ENCODE measurements at regions not wholly inside any gene's neighbourhood (a gene's known extent, or its start where the extent isn't known, plus 50 kb on each side); places are given as distances from the start of the nearest gene placed in this dataset.

GRCh38 chr20:51208162-51208561 lies 185.3 kb upstream of the KCNG1 start:
- dilution Hi-C loops (cut with MboI; ENCODE audit: extremely low pct_ligation_motif_present, low sequenced_read_pairs) (no loop called here), intact Hi-C loops (cut with micrococcal nuclease) (no loop called here)
- no TSS peak for BruUV-seq (replicated peaks)
- H3K9ac ChIP-seq (replicated peaks; ENCODE audit: extremely low read depth, insufficient read depth, low read length), result no peak overlapping the region
- no peak for DNase-seq (ENCODE audit: low read depth, low spot score)
- no peaks in the 10 kb centered on the region for H4K20me1 ChIP-seq (replicated peaks; ENCODE audit: control insufficient read depth, extremely low read depth, insufficient read depth, low read length)
- no peak overlapping the region for H3K4me3 ChIP-seq (replicated peaks in 1 of 3; ENCODE audit: insufficient read depth in 1 of 3, low read depth in 1 of 3, low read length in 3 of 3)
- no peak overlapping the region for H3K4me2 ChIP-seq (ENCODE audit: insufficient read depth, low read length)
- H3K27me3 ChIP-seq (ENCODE audit: control insufficient read depth in 2 of 2, insufficient read depth in 2 of 2, low read length in 2 of 2), result peaks cover 23 to 28% of the 10 kb centered on the region in 2 experiments
- H3K4me1 ChIP-seq (ENCODE audit: control insufficient read depth, extremely low read depth, insufficient read depth, low read length), result no peaks in the 10 kb centered on the region
- H3K79me2 ChIP-seq (ENCODE audit: control insufficient read depth, insufficient read depth, low read length), result no peaks in the 10 kb centered on the region
- CTCF ChIA-PET, result interaction anchor here (1.1 to 1.8 kb wide), 2 partner anchors 13 to 40 kb away, joined by 3 to 8 read pairs; no protein-coding TSS in a partner anchor
- POLR2A ChIA-PET, result no interaction called here
- no peaks in the 10 kb centered on the region for H3K9me3 ChIP-seq (replicated peaks; ENCODE audit: control insufficient read depth, insufficient read depth, low read length)
- H3K9me1 ChIP-seq (replicated peaks; ENCODE audit: control insufficient read depth, extremely low read depth, insufficient read depth, low read length), result no peaks in the 10 kb centered on the region
- H3K36me3 ChIP-seq (ENCODE audit: control insufficient read depth in 2 of 2, extremely low read depth in 1 of 2, insufficient read depth in 2 of 2, low read length in 2 of 2), result no peaks in the 10 kb centered on the region
- no peak overlapping the region for H3K27ac ChIP-seq (ENCODE audit: insufficient read depth, low read depth, low read length)
- no peak for FAIRE-seq
- H2AFZ ChIP-seq (ENCODE audit: low read depth, low read length), result no peak overlapping the region
- no peak for TF ChIP-seq FOS (IDR thresholded peaks at IDR 0.05; ENCODE audit: borderline replicate concordance, insufficient read depth, low read length)
- no peak for TF ChIP-seq MYC (IDR thresholded peaks at IDR 0.05; ENCODE audit: low read depth, low read length)
- TF ChIP-seq POLR2AphosphoS5 (IDR thresholded peaks at IDR 0.05; ENCODE audit: insufficient read depth, low read depth, low read length), result no peak
- TF ChIP-seq JUN (IDR thresholded peaks at IDR 0.05; ENCODE audit: borderline replicate concordance, insufficient read depth, insufficient read length, low read depth), result no peak
- no peak for TF ChIP-seq EZH2 (IDR thresholded peaks at IDR 0.05; ENCODE audit: borderline replicate concordance, low read depth, low read length, severe bottlenecking)
- no peak for TF ChIP-seq POLR2A (IDR thresholded peaks at IDR 0.05; ENCODE audit: low read depth, low read length)
- TF ChIP-seq MAX (IDR thresholded peaks at IDR 0.05; ENCODE audit: insufficient read depth, insufficient read length), result no peak
- TF ChIP-seq CTCF (IDR thresholded peaks at IDR 0.05; ENCODE audit: extremely low read depth in 1 of 2, insufficient read depth in 1 of 2, low read depth in 1 of 2, low read length in 2 of 2), result no peak
- no peak for TF ChIP-seq GATA2 (IDR thresholded peaks at IDR 0.05; ENCODE audit: insufficient read depth, insufficient read length, low read depth, low read length)
